22Rv1 (cell line): ENCODE measurements at regions not wholly inside any gene's neighbourhood (a gene's known extent, or its start where the extent isn't known, plus 50 kb on each side); places are given as distances from the start of the nearest gene placed in this dataset.

Source experiments
- H3K27ac ChIP-seq: fragments of 450-650 bp; 2 replicates; pipeline ENCODE4 v1.5.1; 2017
- CTCF ChIP-seq: fragments of 450-650 bp; IDR thresholded peaks from 2 replicates; pipeline ENCODE4 v1.5.1; 2017; ENCODE audit warnings: mild to moderate bottlenecking
- ZFX ChIP-seq: fragments of 450-650 bp; IDR thresholded peaks from 2 replicates; pipeline ENCODE4 v1.6.1; 2017; ENCODE audit warnings: antibody characterized with exemption, borderline replicate concordance

- TF ChIP-seq ZFX (no peak), CTCF (no peak)
- no peak overlapping the region for H3K27ac ChIP-seq
Observed at GRCh38 chr3:46114323-46114988, 87.2 kb upstream of the XCR1 start.

GRCh38 chr3:46113608-46114007 lies 86.3 kb upstream of the XCR1 start:
- TF ChIP-seq CTCF: no peak
- no peak for TF ChIP-seq ZFX
- no peak overlapping the region for H3K27ac ChIP-seq

- H3K27ac ChIP-seq: no peak overlapping the region
- TF ChIP-seq CTCF (no peak), ZFX (no peak)
Observed at GRCh38 chr3:46112984-46113383, 85.7 kb upstream of the XCR1 start.

- TF ChIP-seq CTCF (no peak), ZFX (no peak)
- no peak overlapping the region for H3K27ac ChIP-seq
Observed at GRCh38 chr3:46112296-46112695, 85.0 kb upstream of the XCR1 start.

- no peak overlapping the region for H3K27ac ChIP-seq
- TF ChIP-seq CTCF: no peak
- TF ChIP-seq ZFX: no peak
Observed at GRCh38 chr3:46110701-46111493, 83.6 kb upstream of the XCR1 start.

- no peak overlapping the region for H3K27ac ChIP-seq
- TF ChIP-seq ZFX (no peak), CTCF (no peak)
Observed at GRCh38 chr3:46107682-46108081, 80.4 kb upstream of the XCR1 start.

GRCh38 chr3:46105306-46105919 lies 78.1 kb upstream of the XCR1 start:
- TF ChIP-seq CTCF (no peak), ZFX (no peak)
- H3K27ac ChIP-seq: no peak overlapping the region
